WTC11 (cell line): ENCODE measurements at regions not wholly inside any gene's neighbourhood (a gene's known extent, or its start where the extent isn't known, plus 50 kb on each side); places are given as distances from the start of the nearest gene placed in this dataset.

Experiments
- MXD4 ChIP-seq: fragments of 250-450 bp; sonication (Bioruptor Pico); IDR thresholded peaks from 2 replicates; pipeline ENCODE4 v1.8.0; 2021; ENCODE audit warnings: mild to moderate bottlenecking, moderate library complexity, borderline replicate concordance
- NR3C1 ChIP-seq: sonication (generic); formaldehyde crosslinking; conservative IDR thresholded peaks from 2 replicates; pipeline ENCODE4 v1.8.1; 2023; ENCODE audit warnings: low read depth, mild to moderate bottlenecking, missing genetic modification reagents
- SMAD3 ChIP-seq: sonication (generic); formaldehyde crosslinking; IDR thresholded peaks from 2 replicates; pipeline ENCODE4 v1.8.0; 2022; ENCODE audit warnings: missing genetic modification reagents, mild to moderate bottlenecking, borderline replicate concordance
- SP1 ChIP-seq: sonication (generic); formaldehyde crosslinking; conservative IDR thresholded peaks from 2 replicates; pipeline ENCODE4 v1.8.1; 2022; ENCODE audit warnings: missing genetic modification reagents
- TCF7 ChIP-seq: sonication (generic); formaldehyde crosslinking; IDR thresholded peaks from 2 replicates; pipeline ENCODE4 v1.8.0; 2022; ENCODE audit warnings: mild to moderate bottlenecking, low read depth, missing genetic modification reagents, moderate library complexity
- TEAD4 ChIP-seq: sonication (generic); formaldehyde crosslinking; IDR thresholded peaks from 2 replicates; pipeline ENCODE4 v1.8.0; 2022; ENCODE audit warnings: mild to moderate bottlenecking, missing genetic modification reagents
- ZNF232 ChIP-seq: sonication (generic); formaldehyde crosslinking; IDR thresholded peaks from 2 replicates; pipeline ENCODE4 v1.8.0; 2022; ENCODE audit warnings: mild to moderate bottlenecking, missing genetic modification reagents
- ZNF317 ChIP-seq: sonication (generic); formaldehyde crosslinking; IDR thresholded peaks from 2 replicates; pipeline ENCODE4 v1.8.1; 2023; ENCODE audit warnings: low read depth, mild to moderate bottlenecking, moderate library complexity, missing genetic modification reagents, borderline replicate concordance
- TF ChIP-seq, protein P1 (sequence below): fragments of 200-600 bp; IDR thresholded peaks from 2 replicates; pipeline ENCODE4 v1.8.0; 2022; ENCODE audit warnings: antibody characterized with exemption
- TF ChIP-seq, protein P2 (sequence below): sonication (generic); formaldehyde crosslinking; conservative IDR thresholded peaks from 2 replicates; pipeline ENCODE4 v1.8.1; 2022; ENCODE audit warnings: mild to moderate bottlenecking, missing genetic modification reagents
- TF ChIP-seq, protein P3 (sequence below): sonication (generic); formaldehyde crosslinking; IDR thresholded peaks from 2 replicates; pipeline ENCODE4 v1.8.0; 2023; ENCODE audit warnings: missing genetic modification reagents

DNA sequence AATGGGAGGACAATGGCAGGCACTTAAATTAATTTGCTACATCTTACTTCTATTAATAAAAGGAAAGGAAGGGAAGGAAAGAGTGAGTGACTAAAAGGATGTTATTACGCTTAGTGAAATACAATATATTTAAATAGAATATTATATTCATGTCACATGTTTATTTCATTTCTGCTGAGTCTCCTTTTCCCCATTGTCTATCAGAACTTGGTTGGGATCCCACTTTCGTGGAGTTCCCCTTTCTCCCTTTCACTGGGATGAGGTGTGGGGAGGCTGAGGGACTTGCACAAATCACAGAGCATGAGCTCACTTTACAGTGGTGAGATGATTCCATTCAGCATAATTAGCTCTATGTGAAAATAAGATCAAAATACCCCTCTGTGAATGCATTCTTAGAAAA is 730.6 kb downstream of the TSN start:
- TF ChIP-seq SP1 (CRISPR knock-in tag) (no peak), NR3C1 (CRISPR knock-in tag) (no peak), ZNF317 (CRISPR knock-in tag) (no peak), SMAD3 (CRISPR knock-in tag) (no peak), ZNF232 (no peak), MXD4 (CRISPR knock-in tag) (no peak), TEAD4 (no peak), TCF7 (CRISPR knock-in tag) (no peak)
- TF ChIP-seq, protein P1, sequence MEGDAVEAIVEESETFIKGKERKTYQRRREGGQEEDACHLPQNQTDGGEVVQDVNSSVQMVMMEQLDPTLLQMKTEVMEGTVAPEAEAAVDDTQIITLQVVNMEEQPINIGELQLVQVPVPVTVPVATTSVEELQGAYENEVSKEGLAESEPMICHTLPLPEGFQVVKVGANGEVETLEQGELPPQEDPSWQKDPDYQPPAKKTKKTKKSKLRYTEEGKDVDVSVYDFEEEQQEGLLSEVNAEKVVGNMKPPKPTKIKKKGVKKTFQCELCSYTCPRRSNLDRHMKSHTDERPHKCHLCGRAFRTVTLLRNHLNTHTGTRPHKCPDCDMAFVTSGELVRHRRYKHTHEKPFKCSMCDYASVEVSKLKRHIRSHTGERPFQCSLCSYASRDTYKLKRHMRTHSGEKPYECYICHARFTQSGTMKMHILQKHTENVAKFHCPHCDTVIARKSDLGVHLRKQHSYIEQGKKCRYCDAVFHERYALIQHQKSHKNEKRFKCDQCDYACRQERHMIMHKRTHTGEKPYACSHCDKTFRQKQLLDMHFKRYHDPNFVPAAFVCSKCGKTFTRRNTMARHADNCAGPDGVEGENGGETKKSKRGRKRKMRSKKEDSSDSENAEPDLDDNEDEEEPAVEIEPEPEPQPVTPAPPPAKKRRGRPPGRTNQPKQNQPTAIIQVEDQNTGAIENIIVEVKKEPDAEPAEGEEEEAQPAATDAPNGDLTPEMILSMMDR, result no peak
- TF ChIP-seq, protein P2, sequence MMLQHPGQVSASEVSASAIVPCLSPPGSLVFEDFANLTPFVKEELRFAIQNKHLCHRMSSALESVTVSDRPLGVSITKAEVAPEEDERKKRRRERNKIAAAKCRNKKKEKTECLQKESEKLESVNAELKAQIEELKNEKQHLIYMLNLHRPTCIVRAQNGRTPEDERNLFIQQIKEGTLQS (CRISPR knock-in tag), result no peak
- TF ChIP-seq, protein P3, sequence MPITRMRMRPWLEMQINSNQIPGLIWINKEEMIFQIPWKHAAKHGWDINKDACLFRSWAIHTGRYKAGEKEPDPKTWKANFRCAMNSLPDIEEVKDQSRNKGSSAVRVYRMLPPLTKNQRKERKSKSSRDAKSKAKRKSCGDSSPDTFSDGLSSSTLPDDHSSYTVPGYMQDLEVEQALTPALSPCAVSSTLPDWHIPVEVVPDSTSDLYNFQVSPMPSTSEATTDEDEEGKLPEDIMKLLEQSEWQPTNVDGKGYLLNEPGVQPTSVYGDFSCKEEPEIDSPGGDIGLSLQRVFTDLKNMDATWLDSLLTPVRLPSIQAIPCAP, result no peak
